ENCODE measurements at regions not wholly inside any gene's neighbourhood (a gene's known extent, or its start where the extent isn't known, plus 50 kb on each side); places are given as distances from the start of the nearest gene placed in this dataset.

DNA sequence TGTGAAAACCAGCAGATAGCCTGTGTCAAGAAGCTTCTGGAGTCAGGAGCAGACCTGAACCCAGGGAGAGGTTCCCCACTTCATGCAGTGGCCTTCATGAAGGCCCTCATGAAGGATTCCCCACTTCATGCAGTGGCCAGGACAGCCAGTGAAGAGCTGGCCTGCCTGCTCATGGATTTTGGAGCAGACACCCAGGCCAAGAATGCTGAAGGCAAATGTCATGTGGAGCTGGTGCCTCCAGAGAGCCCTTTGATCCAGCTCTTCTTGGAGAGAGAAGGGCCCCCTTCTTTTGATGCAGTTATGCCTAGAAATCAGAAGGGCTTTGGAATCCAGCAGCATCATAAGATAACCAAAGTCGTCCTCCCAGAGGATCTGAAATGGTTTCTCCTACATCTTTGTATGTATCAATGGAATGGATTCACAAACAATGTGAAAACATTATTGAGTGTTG lies 103.9 kb upstream of the CHD2 start:
- Histone ChIP-seq H3K36me3 (ENCODE audit: control insufficient read depth in 2 of 2, extremely low read depth in 1 of 2, insufficient read depth in 2 of 2, low read length in 2 of 2) (no peaks in the 10 kb centered on the region), H3K79me2 (ENCODE audit: control insufficient read depth, insufficient read depth, low read length) (no peaks in the 10 kb centered on the region), H3K27me3 (ENCODE audit: control insufficient read depth in 2 of 2, insufficient read depth in 2 of 2, low read length in 2 of 2) (no peaks in the 10 kb centered on the region), H3K4me2 (ENCODE audit: insufficient read depth, low read length) (no peak overlapping the region), H3K9me1 (replicated peaks; ENCODE audit: control insufficient read depth, extremely low read depth, insufficient read depth, low read length) (no peaks in the 10 kb centered on the region), H3K27ac (ENCODE audit: insufficient read depth, low read depth, low read length) (no peak overlapping the region), H2AFZ (ENCODE audit: low read depth, low read length) (no peak overlapping the region), H3K9me3 (replicated peaks; ENCODE audit: control insufficient read depth, insufficient read depth, low read length) (no peaks in the 10 kb centered on the region), H4K20me1 (replicated peaks; ENCODE audit: control insufficient read depth, extremely low read depth, insufficient read depth, low read length) (no peaks in the 10 kb centered on the region), H3K9ac (replicated peaks; ENCODE audit: extremely low read depth, insufficient read depth, low read length) (no peak overlapping the region), H3K4me1 (ENCODE audit: control insufficient read depth, extremely low read depth, insufficient read depth, low read length) (no peaks in the 10 kb centered on the region), H3K4me3 (replicated peaks in 1 of 3; ENCODE audit: insufficient read depth in 1 of 3, low read depth in 1 of 3, low read length in 3 of 3) (no peak overlapping the region)
- no peak for FAIRE-seq
- dilution Hi-C loops (cut with MboI; ENCODE audit: extremely low pct_ligation_motif_present, low sequenced_read_pairs), result no loop called here
- ChIA-PET POLR2A (interaction anchor here (0.6 to 1.0 kb wide), 2 partner anchors 104 to 122 kb away, joined by 3 to 7 read pairs; partner anchors contain the start of gene CHD2), CTCF (interaction anchor here (0.7 to 4.1 kb wide), 15 partner anchors 13 to 1531 kb away, joined by 3 to 75 read pairs (median 3); partner anchors contain the start of gene RGMA)
- no peak for DNase-seq (ENCODE audit: low read depth, low spot score)
- TF ChIP-seq FOS (IDR thresholded peaks at IDR 0.05; ENCODE audit: borderline replicate concordance, insufficient read depth, low read length) (no peak), EZH2 (IDR thresholded peaks at IDR 0.05; ENCODE audit: borderline replicate concordance, low read depth, low read length, severe bottlenecking) (no peak), GATA2 (IDR thresholded peaks at IDR 0.05; ENCODE audit: insufficient read depth, insufficient read length, low read depth, low read length) (no peak), POLR2A (IDR thresholded peaks at IDR 0.05; ENCODE audit: low read depth, low read length) (no peak), MYC (IDR thresholded peaks at IDR 0.05; ENCODE audit: low read depth, low read length) (no peak), JUN (IDR thresholded peaks at IDR 0.05; ENCODE audit: borderline replicate concordance, insufficient read depth, insufficient read length, low read depth) (no peak), POLR2AphosphoS5 (IDR thresholded peaks at IDR 0.05; ENCODE audit: insufficient read depth, low read depth, low read length) (no peak)
- TF ChIP-seq, protein P1, sequence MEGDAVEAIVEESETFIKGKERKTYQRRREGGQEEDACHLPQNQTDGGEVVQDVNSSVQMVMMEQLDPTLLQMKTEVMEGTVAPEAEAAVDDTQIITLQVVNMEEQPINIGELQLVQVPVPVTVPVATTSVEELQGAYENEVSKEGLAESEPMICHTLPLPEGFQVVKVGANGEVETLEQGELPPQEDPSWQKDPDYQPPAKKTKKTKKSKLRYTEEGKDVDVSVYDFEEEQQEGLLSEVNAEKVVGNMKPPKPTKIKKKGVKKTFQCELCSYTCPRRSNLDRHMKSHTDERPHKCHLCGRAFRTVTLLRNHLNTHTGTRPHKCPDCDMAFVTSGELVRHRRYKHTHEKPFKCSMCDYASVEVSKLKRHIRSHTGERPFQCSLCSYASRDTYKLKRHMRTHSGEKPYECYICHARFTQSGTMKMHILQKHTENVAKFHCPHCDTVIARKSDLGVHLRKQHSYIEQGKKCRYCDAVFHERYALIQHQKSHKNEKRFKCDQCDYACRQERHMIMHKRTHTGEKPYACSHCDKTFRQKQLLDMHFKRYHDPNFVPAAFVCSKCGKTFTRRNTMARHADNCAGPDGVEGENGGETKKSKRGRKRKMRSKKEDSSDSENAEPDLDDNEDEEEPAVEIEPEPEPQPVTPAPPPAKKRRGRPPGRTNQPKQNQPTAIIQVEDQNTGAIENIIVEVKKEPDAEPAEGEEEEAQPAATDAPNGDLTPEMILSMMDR (IDR thresholded peaks at IDR 0.05; ENCODE audit: extremely low read depth in 1 of 2, insufficient read depth in 1 of 2, low read depth in 1 of 2, low read length in 2 of 2), result no peak
- TF ChIP-seq, protein P2, sequence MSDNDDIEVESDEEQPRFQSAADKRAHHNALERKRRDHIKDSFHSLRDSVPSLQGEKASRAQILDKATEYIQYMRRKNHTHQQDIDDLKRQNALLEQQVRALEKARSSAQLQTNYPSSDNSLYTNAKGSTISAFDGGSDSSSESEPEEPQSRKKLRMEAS (IDR thresholded peaks at IDR 0.05; ENCODE audit: insufficient read depth, insufficient read length), result no peak
- intact Hi-C loops (cut with micrococcal nuclease), result loop anchor here (5.0 kb wide), 2 partner anchors 221 to 236 kb away; no protein-coding TSS in a partner anchor
- no TSS peak for BruUV-seq (replicated peaks)
